A549 (cell line): ENCODE measurements at regions not wholly inside any gene's neighbourhood (a gene's known extent, or its start where the extent isn't known, plus 50 kb on each side); places are given as distances from the start of the nearest gene placed in this dataset.

Experiments
- ATAC-seq, 2 experiments: fragments of 200-7000 bp in 1 of 2; fragments of >200 bp in 1 of 2; cut with Nextera tagmentation in 1 of 2; cut with Tn5 transposase in 1 of 2; 3 replicates each; pipeline versions ENCODE4 v1.8.0 to v1.9.1; 2018 to 2020; ENCODE audit warnings: mild to moderate bottlenecking in 1 of 2, moderate library complexity in 1 of 2
- CTCF ChIA-PET: fragments of 300-600 bp; sonication (Branson Sonifier 250); formaldehyde crosslinking; extraction: SDS; loops from one replicate; lab custom pipeline; 2021; ENCODE audit warnings: antibody characterized with exemption, inconsistent platforms; lab: Yijun Ruan, JAX
- POLR2A ChIA-PET: fragments of 350-600 bp; formaldehyde crosslinking; extraction: SDS; loops from one replicate; lab custom pipeline; 2021; ENCODE audit warnings: antibody characterized with exemption, inconsistent platforms; lab: Yijun Ruan, JAX
- DNase-seq, 2 experiments: peaks; one replicate each; pipeline versions ENCODE4 v3.0.0 to v3.0.0-alpha.2; 2011 to 2016; ENCODE audit warnings: low read depth in 1 of 2, low spot score in 1 of 2
- FAIRE-seq: peaks from 2 replicates; lab custom pipeline; 2011; peaks lifted over from hg19 to GRCh38; lab: Jason Lieb, UNC
- H3K27ac ChIP-seq, 2 experiments: fragments of >200 bp; sonication (Bioruptor Twin); formaldehyde crosslinking; 3 replicates each; pipeline ENCODE4 v1.5.1; 2016 to 2017
- H3K4me1 ChIP-seq: fragments of >200 bp; sonication (Bioruptor Twin); formaldehyde crosslinking; 3 replicates; pipeline ENCODE4 v1.6.1; 2016
- H3K4me2 ChIP-seq: fragments of >200 bp; sonication (Bioruptor Twin); formaldehyde crosslinking; 3 replicates; pipeline ENCODE4 v1.6.1; 2016
- H3K4me3 ChIP-seq: fragments of >200 bp; sonication (Bioruptor Twin); formaldehyde crosslinking; 3 replicates; pipeline ENCODE4 v1.5.1; 2016
- H3K9me3 ChIP-seq: fragments of >200 bp; sonication (Bioruptor Twin); formaldehyde crosslinking; 3 replicates; pipeline ENCODE4 v1.6.1; 2016
- BHLHE40 ChIP-seq: IDR thresholded peaks from 2 replicates; pipeline ENCODE4 v1.6.1; 2012; ENCODE audit warnings: low read depth, low read length, inconsistent platforms
- CBX8 ChIP-seq: fragments of 200-600 bp; sonication (generic); IDR thresholded peaks from 2 replicates; pipeline ENCODE4 v1.6.1; 2016
- CEBPB ChIP-seq, 2 experiments: fragments of >200 bp in 1 of 2; sonication (Bioruptor Twin) in 1 of 2; formaldehyde crosslinking in 1 of 2; IDR thresholded peaks; 2 replicates each; pipeline ENCODE4 v1.6.1; 2012 to 2016
- CHD4 ChIP-seq: fragments of 200-600 bp; sonication (generic); IDR thresholded peaks from 2 replicates; pipeline ENCODE4 v1.6.1; 2016; ENCODE audit warnings: antibody characterized with exemption, mild to moderate bottlenecking, borderline replicate concordance
- CTCF ChIP-seq: fragments of >200 bp; sonication (Bioruptor Twin); formaldehyde crosslinking; IDR thresholded peaks from 3 replicates; pipeline ENCODE4 v1.5.1; 2016
- E2F6 ChIP-seq: IDR thresholded peaks from 2 replicates; pipeline ENCODE4 v1.6.1; 2012; ENCODE audit warnings: low read depth, borderline replicate concordance
- ELK1 ChIP-seq: fragments of 150-350 bp; IDR thresholded peaks from 2 replicates; pipeline ENCODE4 v1.6.1; 2014; ENCODE audit warnings: low read depth, mild to moderate bottlenecking, low read length
- ESRRA ChIP-seq: fragments of 150-350 bp; IDR thresholded peaks from 2 replicates; pipeline ENCODE4 v1.6.1; 2014; ENCODE audit warnings: mild to moderate bottlenecking, low read length, borderline replicate concordance
- HOXB13 ChIP-seq: fragments of 250-450 bp; sonication (Bioruptor Pico); IDR thresholded peaks from 2 replicates; pipeline ENCODE4 v1.5.0; 2020; ENCODE audit warnings: low read depth, mild to moderate bottlenecking, moderate library complexity
- JUN ChIP-seq, 2 experiments: fragments of >200 bp; sonication (Bioruptor Twin); formaldehyde crosslinking; IDR thresholded peaks; 2 replicates in 1 of 2; 3 replicates in 1 of 2; pipeline ENCODE4 v1.6.1; 2016 to 2017
- MAX ChIP-seq: IDR thresholded peaks from 2 replicates; pipeline ENCODE4 v1.6.1; 2012
- NFE2L2 ChIP-seq: fragments of 150-350 bp; conservative IDR thresholded peaks from 2 replicates; pipeline ENCODE4 v1.6.1; 2014; ENCODE audit warnings: low read length
- PBX3 ChIP-seq: IDR thresholded peaks from 2 replicates; pipeline ENCODE4 v1.6.1; 2012
- POLR2A ChIP-seq: IDR thresholded peaks from 2 replicates; pipeline ENCODE4 v1.6.1; 2012; ENCODE audit warnings: mild to moderate bottlenecking, low read length
- POLR2AphosphoS2 ChIP-seq: conservative IDR thresholded peaks from 2 replicates; pipeline ENCODE4 v1.6.1; 2012; ENCODE audit warnings: low read length, improper control_type of control experiment, inconsistent platforms
- RAD21 ChIP-seq, 2 experiments: fragments of >200 bp in 1 of 2; sonication (Bioruptor Twin) in 1 of 2; formaldehyde crosslinking in 1 of 2; IDR thresholded peaks in 1 of 2; conservative IDR thresholded peaks in 1 of 2; 2 replicates in 1 of 2; 3 replicates in 1 of 2; pipeline ENCODE4 v1.6.1; 2012 to 2018; ENCODE audit warnings: inconsistent platforms in 1 of 2
- RFX5 ChIP-seq: fragments of 450-650 bp; IDR thresholded peaks from 2 replicates; pipeline ENCODE4 v1.7.1; 2014; ENCODE audit warnings: antibody characterized with exemption, mild to moderate bottlenecking, moderate library complexity
- USF2 ChIP-seq: fragments of 450-650 bp; IDR thresholded peaks from 2 replicates; pipeline ENCODE4 v1.6.1; 2014; ENCODE audit warnings: antibody characterized with exemption
- ZC3H11A ChIP-seq: fragments of 450-650 bp; IDR thresholded peaks from 2 replicates; pipeline ENCODE4 v1.6.1; 2014; ENCODE audit warnings: antibody characterized with exemption, mild to moderate bottlenecking
- WGBS: methylation state at CpG from one replicate; pipeline ENCODE4 v1.1.6; 2017; ENCODE audit errors: missing lambda C conversion rate; 5-methylcytosine and 5-hydroxymethylcytosine counted together

- POLR2A ChIA-PET: no interaction called here
- CTCF ChIA-PET: no interaction called here
- H3K4me2 ChIP-seq: no peak overlapping the region
- no peaks in the 10 kb centered on the region for H3K9me3 ChIP-seq
- H3K4me1 ChIP-seq: no peaks in the 10 kb centered on the region
- no peak overlapping the region for H3K4me3 ChIP-seq
- FAIRE-seq (no peak), ATAC-seq (no peak), DNase-seq (no peak)
- no peak overlapping the region for H3K27ac ChIP-seq
- TF ChIP-seq CEBPB (IDR thresholded peaks at IDR 0.05): no peak
- no peak for TF ChIP-seq ELK1
- TF ChIP-seq ZC3H11A: no peak
- no peak for TF ChIP-seq HOXB13 (CRISPR knock-in tag)
- no peak for TF ChIP-seq CBX8
- no peak for TF ChIP-seq CHD4
- TF ChIP-seq RFX5: no peak
- TF ChIP-seq MAX: no peak
- no peak for TF ChIP-seq USF2
- TF ChIP-seq JUN (IDR thresholded peaks at IDR 0.05): no peak
- TF ChIP-seq NFE2L2: no peak
- TF ChIP-seq E2F6: no peak
- no peak for TF ChIP-seq CTCF
- TF ChIP-seq BHLHE40: no peak
- 54% methylated on average over 4 of the region's 4 CpGs for WGBS
Measured at GRCh38 chr6:138716971-138717665, 56.5 kb upstream of the CCDC28A start.

- Histone ChIP-seq H3K4me2 (no peak overlapping the region), H3K4me1 (peaks cover 11% of the 10 kb centered on the region), H3K4me3 (no peak overlapping the region), H3K27ac (no peak overlapping the region), H3K9me3 (no peaks in the 10 kb centered on the region)
- ChIA-PET CTCF (no interaction called here), POLR2A (no interaction called here)
- TF ChIP-seq RAD21 (conservative IDR thresholded peaks at IDR 0.05 in 1 of 2, IDR thresholded peaks at IDR 0.05 in 1 of 2) (no peak), POLR2AphosphoS2 (no peak), ESRRA (no peak), PBX3 (no peak), POLR2A (no peak), BHLHE40 (no peak)
- FAIRE-seq (no peak), DNase-seq (no peak), ATAC-seq (no peak)
- WGBS: 82% methylated on average over 3 of the region's 3 CpGs
Measured at GRCh38 chr6:138719011-138719635, 54.4 kb upstream of the CCDC28A start.
